ENCODE measurements at regions not wholly inside any gene's neighbourhood (a gene's known extent, or its start where the extent isn't known, plus 50 kb on each side); places are given as distances from the start of the nearest gene placed in this dataset.

GRCh38 chr11:21928847-21929246 is 264.0 kb upstream of the ANO5 start:
- Histone ChIP-seq H3K36me3 (ENCODE audit: control insufficient read depth in 2 of 2, insufficient read depth in 1 of 2, low read length in 2 of 2) (no peaks in the 10 kb centered on the region), H3K9me3 (ENCODE audit: control insufficient read depth, insufficient read depth, low read depth, low read length) (no peaks in the 10 kb centered on the region), H3K27ac (ENCODE audit: extremely low read depth, low read depth, low read length) (no peak overlapping the region), H3K4me1 (ENCODE audit: control insufficient read depth, insufficient read depth, low read length) (no peaks in the 10 kb centered on the region), H3K4me3 (ENCODE audit: low read depth, low read length) (no peak overlapping the region)
- POLR2A ChIA-PET, result no interaction called here
- TF ChIP-seq, protein P1, sequence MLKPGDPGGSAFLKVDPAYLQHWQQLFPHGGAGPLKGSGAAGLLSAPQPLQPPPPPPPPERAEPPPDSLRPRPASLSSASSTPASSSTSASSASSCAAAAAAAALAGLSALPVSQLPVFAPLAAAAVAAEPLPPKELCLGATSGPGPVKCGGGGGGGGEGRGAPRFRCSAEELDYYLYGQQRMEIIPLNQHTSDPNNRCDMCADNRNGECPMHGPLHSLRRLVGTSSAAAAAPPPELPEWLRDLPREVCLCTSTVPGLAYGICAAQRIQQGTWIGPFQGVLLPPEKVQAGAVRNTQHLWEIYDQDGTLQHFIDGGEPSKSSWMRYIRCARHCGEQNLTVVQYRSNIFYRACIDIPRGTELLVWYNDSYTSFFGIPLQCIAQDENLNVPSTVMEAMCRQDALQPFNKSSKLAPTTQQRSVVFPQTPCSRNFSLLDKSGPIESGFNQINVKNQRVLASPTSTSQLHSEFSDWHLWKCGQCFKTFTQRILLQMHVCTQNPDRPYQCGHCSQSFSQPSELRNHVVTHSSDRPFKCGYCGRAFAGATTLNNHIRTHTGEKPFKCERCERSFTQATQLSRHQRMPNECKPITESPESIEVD (tag by site-specific recombination; IDR thresholded peaks at IDR 0.05), result no peak
- no peak for TF ChIP-seq GFI1B (tag by site-specific recombination; IDR thresholded peaks at IDR 0.05)
- CTCF ChIA-PET, result no interaction called here

DNA sequence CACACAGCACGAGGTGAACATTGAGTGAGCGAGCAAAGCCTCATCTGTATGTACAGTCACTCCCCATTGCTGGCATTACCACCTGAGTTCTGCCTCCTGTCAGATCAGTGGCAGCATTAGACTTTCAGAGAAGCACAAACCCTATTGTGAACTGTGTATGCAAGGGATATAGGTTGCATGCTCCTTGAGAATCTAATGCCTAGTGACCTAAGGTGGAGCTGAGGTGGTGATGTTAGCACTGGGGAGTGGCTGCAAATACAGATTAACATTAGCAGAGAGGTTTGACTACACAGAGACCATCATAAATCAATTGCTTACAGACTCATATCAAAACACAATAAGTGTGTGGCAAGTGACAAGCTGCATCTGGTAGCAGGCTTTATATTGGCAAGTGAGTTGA is 262.5 kb upstream of the ANO5 start:
- CTCF ChIA-PET, result no interaction called here
- no peaks in the 10 kb centered on the region for H3K36me3 ChIP-seq (ENCODE audit: control insufficient read depth in 2 of 2, insufficient read depth in 1 of 2, low read length in 2 of 2)

GRCh38 chr11:21931436-21932101 is 261.3 kb upstream of the ANO5 start:
- ChIA-PET CTCF (no interaction called here), POLR2A (no interaction called here)
- TF ChIP-seq ZNF510 (tag by site-specific recombination; IDR thresholded peaks at IDR 0.05; ENCODE audit: insufficient replicate concordance), result no peak
- TF ChIP-seq ZNF518A (tag by site-specific recombination; conservative IDR thresholded peaks at IDR 0.05; ENCODE audit: low read depth), result no peak
- no peak for TF ChIP-seq HIC1 (tag by site-specific recombination; IDR thresholded peaks at IDR 0.05)
- TF ChIP-seq ZNF324 (tag by site-specific recombination; IDR thresholded peaks at IDR 0.05), result no peak
- TF ChIP-seq ZNF10 (tag by site-specific recombination; IDR thresholded peaks at IDR 0.05), result no peak
- no peak for TF ChIP-seq ZBTB11 (tag by site-specific recombination; conservative IDR thresholded peaks at IDR 0.05; ENCODE audit: low read depth)

More for the DNA sequence above, 262.5 kb upstream of the ANO5 start:
- Histone ChIP-seq H3K4me3 (ENCODE audit: low read depth, low read length) (no peak overlapping the region), H3K27ac (ENCODE audit: extremely low read depth, low read depth, low read length) (no peak overlapping the region), H3K9me3 (ENCODE audit: control insufficient read depth, insufficient read depth, low read depth, low read length) (no peaks in the 10 kb centered on the region), H3K4me1 (ENCODE audit: control insufficient read depth, insufficient read depth, low read length) (no peaks in the 10 kb centered on the region)
- POLR2A ChIA-PET, result no interaction called here
- TF ChIP-seq ZSCAN16 (tag by site-specific recombination; IDR thresholded peaks at IDR 0.05) (no peak), GLI2 (tag by site-specific recombination; IDR thresholded peaks at IDR 0.05; ENCODE audit: borderline replicate concordance, low read depth) (no peak), YY1 (tag by site-specific recombination; IDR thresholded peaks at IDR 0.05) (no peak), ZNF266 (tag by site-specific recombination; IDR thresholded peaks at IDR 0.05; ENCODE audit: low read depth) (no peak), ZNF324 (tag by site-specific recombination; IDR thresholded peaks at IDR 0.05) (no peak), TCF7L2 (IDR thresholded peaks at IDR 0.05; ENCODE audit: borderline replicate concordance, low read depth, low read length) (no peak), ZNF660 (tag by site-specific recombination; IDR thresholded peaks at IDR 0.05) (no peak), ZNF169 (tag by site-specific recombination; IDR thresholded peaks at IDR 0.05) (no peak), ZNF174 (tag by site-specific recombination; IDR thresholded peaks at IDR 0.05) (no peak), ZBTB1 (tag by site-specific recombination; IDR thresholded peaks at IDR 0.05) (no peak), ZNF544 (tag by site-specific recombination; IDR thresholded peaks at IDR 0.05) (no peak), SETDB1 (IDR thresholded peaks at IDR 0.05; ENCODE audit: insufficient read length, low read length) (no peak), ZNF19 (tag by site-specific recombination; IDR thresholded peaks at IDR 0.05; ENCODE audit: low read depth) (no peak), ZNF10 (tag by site-specific recombination; IDR thresholded peaks at IDR 0.05) (no peak), MZF1 (tag by site-specific recombination; IDR thresholded peaks at IDR 0.05; ENCODE audit: borderline replicate concordance) (no peak)
- TF ChIP-seq, protein P2, sequence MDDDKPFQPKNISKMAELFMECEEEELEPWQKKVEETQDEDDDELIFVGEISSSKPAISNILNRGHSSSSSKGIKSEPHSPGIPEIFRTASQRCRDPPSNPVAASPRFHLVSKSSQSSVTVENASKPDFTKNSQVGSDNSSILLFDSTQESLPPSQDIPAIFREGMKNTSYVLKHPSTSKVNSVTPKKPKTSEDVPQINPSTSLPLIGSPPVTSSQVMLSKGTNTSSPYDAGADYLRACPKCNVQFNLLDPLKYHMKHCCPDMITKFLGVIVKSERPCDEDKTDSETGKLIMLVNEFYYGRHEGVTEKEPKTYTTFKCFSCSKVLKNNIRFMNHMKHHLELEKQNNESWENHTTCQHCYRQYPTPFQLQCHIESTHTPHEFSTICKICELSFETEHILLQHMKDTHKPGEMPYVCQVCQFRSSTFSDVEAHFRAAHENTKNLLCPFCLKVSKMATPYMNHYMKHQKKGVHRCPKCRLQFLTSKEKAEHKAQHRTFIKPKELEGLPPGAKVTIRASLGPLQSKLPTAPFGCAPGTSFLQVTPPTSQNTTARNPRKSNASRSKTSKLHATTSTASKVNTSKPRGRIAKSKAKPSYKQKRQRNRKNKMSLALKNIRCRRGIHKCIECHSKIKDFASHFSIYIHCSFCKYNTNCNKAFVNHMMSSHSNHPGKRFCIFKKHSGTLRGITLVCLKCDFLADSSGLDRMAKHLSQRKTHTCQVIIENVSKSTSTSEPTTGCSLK (tag by site-specific recombination; IDR thresholded peaks at IDR 0.05), result no peak

More at GRCh38 chr11:21931436-21932101, 261.3 kb upstream of the ANO5 start:
- no peaks in the 10 kb centered on the region for H3K4me1 ChIP-seq (ENCODE audit: control insufficient read depth, insufficient read depth, low read length)
- H3K9me3 ChIP-seq (ENCODE audit: control insufficient read depth, insufficient read depth, low read depth, low read length), result no peaks in the 10 kb centered on the region
- H3K36me3 ChIP-seq (ENCODE audit: control insufficient read depth in 2 of 2, insufficient read depth in 1 of 2, low read length in 2 of 2), result no peaks in the 10 kb centered on the region
- H3K27ac ChIP-seq (ENCODE audit: extremely low read depth, low read depth, low read length), result no peak overlapping the region
- no peak overlapping the region for H3K4me3 ChIP-seq (ENCODE audit: low read depth, low read length)

All from HEK293 (cell line).